Kasumi-1 (cell line): ENCODE measurements at regions not wholly inside any gene's neighbourhood (a gene's known extent, or its start where the extent isn't known, plus 50 kb on each side); places are given as distances from the start of the nearest gene placed in this dataset.
"Not testable (repeated sequence)": the region's sequence is repeated elsewhere in the genome, so short reads cannot be mapped to it uniquely, and the experiment has no call there.

ENCODE experiments used
- DNase-seq, 2 experiments: peaks; one replicate each; lab custom pipeline; 2025; lab: John Stamatoyannopoulos, UW

- not testable (repeated sequence) for DNase-seq
These were observed 1398.6 kb upstream of the PCDH10 start for GRCh38 chr4:131750469-131750868.

GRCh38 chr4:131762234-131762633, 1386.9 kb upstream of the PCDH10 start:
- DNase-seq = not testable (repeated sequence)

GRCh38 chr4:131764730-131765129, 1384.4 kb upstream of the PCDH10 start:
- no peak for DNase-seq

- DNase-seq = not testable (repeated sequence)
These were observed 1374.7 kb upstream of the PCDH10 start for GRCh38 chr4:131774382-131774781.

GRCh38 chr4:131810565-131810964, 1338.5 kb upstream of the PCDH10 start:
- not testable (repeated sequence) for DNase-seq
